LNCAP (cell line): ENCODE measurements at regions not wholly inside any gene's neighbourhood (a gene's known extent, or its start where the extent isn't known, plus 50 kb on each side); places are given as distances from the start of the nearest gene placed in this dataset.

Experiments
- CTCF ChIP-seq: fragments of 450-650 bp; IDR thresholded peaks from 2 replicates; pipeline ENCODE4 v1.5.1; 2017; ENCODE audit warnings: mild to moderate bottlenecking

- TF ChIP-seq CTCF = no peak
Observed at GRCh38 chr3:190174471-190174870, 53.8 kb upstream of the P3H2 start.

- TF ChIP-seq CTCF = no peak
Observed at GRCh38 chr3:190173426-190173825, 52.7 kb upstream of the P3H2 start.

GRCh38 chr3:190172751-190173150 is 52.1 kb upstream of the P3H2 start:
- TF ChIP-seq CTCF = no peak
